HG03045 (cell line): ENCODE measurements at regions not wholly inside any gene's neighbourhood (a gene's known extent, or its start where the extent isn't known, plus 50 kb on each side); places are given as distances from the start of the nearest gene placed in this dataset.

ENCODE experiments used
- ATAC-seq: cut with Tn5 transposase; IDR thresholded peaks from one replicate; pipeline ENCODE4 v1.9.1; 2021; ENCODE audit warnings: mild to moderate bottlenecking, moderate library complexity; ENCODE audit not compliant: unreplicated experiment

- no peak for ATAC-seq
Measured at GRCh38 chr15:66941791-66942190, 123.6 kb upstream of the SMAD3 start.

DNA sequence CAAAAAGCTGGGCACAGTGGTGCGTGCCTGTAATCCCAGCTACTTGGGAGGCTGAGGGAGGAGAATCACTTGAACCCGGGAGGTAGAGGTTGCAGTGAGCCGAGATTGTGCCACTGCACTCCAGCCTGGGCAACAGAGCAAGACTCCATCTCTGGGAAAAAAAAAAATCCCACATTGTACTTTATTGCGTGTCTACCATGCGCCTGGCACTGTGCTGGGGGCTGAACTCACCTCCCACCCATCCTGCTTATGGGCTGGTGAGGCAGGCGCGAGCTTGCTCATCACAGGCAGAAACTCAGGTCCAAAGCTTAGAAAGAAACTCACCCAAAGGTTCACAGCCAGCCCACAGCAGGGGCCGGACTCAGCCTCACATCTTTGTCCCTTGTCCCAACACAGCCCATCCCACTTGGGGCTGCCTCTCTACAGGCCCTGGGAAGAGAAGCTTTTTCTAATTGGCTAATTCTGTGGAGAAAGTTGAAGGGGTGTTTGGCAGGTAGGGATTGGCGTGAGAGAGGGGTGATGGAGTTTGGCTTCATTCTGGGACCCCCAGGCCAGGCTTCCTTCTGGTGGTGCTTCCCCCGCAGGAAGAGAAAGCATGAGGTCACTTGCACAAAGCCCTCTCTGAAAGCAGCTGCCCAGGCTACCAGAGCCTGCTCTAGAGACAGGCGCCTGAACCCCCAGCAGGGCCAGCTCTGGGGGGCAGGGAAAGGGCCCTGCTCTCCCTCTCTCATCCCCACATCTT is 122.6 kb upstream of the SMAD3 start:
- ATAC-seq, result no peak

GRCh38 chr15:66943456-66944095 is 121.8 kb upstream of the SMAD3 start:
- ATAC-seq, result no peak

DNA sequence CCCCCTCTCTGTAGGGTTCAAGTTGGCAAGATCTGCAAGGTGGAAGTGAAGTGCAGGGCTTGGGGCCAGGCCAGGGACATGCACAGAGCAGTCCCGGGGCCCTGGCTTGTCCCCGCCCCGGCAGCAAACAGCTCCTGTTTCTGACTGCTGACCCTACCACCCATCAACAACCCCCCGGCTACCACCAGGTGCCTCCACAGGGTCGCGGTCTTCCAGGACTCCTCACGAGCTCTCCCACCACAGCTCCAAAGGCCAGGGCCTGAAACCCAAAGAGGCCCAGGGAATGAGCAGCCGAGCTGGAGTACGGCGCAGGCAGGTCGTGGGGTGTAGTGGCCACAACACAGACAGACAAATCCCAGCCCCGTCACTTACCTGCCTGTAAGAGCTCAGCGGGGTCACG is 121.3 kb upstream of the SMAD3 start:
- ATAC-seq, result no peak

- no peak for ATAC-seq
Measured at GRCh38 chr15:66945286-66945685, 120.1 kb upstream of the SMAD3 start.

DNA sequence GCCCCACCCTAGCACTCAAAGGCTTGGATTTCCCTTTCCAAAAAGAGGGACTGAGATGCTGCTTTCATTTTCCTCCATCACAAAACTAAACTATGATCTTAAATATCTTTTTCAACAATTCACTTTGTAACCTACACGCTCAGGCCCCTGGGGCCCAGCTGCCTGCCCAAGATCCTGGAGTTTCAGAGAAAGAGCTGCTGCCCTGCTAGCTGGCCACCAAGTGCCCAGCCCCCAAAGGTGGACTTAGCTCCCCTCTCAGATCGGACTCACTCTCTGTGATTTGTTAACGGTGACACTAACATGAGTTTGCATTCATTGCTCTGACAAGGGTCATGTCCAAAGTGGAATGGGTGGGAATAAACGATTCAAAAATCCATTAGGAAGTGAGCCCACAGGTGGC is 119.6 kb upstream of the SMAD3 start:
- ATAC-seq, result no peak

GRCh38 chr15:66946578-66947164 is 118.7 kb upstream of the SMAD3 start:
- no peak for ATAC-seq

GRCh38 chr15:66947471-66947870 is 117.9 kb upstream of the SMAD3 start:
- ATAC-seq, result no peak

- ATAC-seq, result no peak
Measured at GRCh38 chr15:66948294-66948693, 117.1 kb upstream of the SMAD3 start.

GRCh38 chr15:66950114-66950513 is 115.3 kb upstream of the SMAD3 start:
- ATAC-seq, result no peak

GRCh38 chr15:66951531-66952320 is 113.7 kb upstream of the SMAD3 start:
- ATAC-seq, result no peak

DNA sequence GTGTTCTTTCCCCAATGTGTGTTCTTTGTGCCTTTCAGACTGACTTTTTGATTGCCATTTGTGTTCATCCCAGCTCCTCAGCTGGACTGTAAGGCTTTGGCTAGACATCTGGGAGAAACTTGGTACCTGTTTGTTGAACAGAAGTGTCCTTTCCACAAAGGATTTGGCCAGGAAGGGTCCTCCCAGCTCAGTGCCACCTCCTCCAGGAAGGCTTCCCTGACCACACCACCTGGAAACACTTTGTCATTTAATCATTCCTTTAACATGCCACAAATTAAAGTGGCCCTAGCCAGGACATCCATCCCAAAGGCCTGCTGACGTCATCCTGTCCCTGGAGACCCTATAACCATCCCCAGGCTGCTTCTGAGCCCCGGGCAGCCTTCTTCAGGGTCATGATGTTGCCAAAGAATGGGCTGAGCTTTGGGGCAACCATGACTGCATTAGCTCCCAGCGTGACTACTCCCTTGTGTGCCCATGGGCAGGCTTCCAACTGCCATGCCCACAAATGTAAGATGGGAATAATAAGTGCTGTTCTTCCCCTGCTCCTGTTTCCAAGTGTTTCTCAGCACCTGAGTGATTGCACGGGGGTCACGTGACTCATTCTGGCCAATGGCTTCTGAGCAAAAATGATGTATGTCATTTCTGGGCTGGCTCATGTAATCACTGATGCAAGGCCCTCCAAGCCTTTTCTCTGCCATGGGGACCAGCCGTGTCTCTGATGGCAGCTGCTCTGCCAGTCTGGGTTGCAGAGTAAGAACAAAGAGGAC is 112.5 kb upstream of the SMAD3 start:
- no peak for ATAC-seq

GRCh38 chr15:66953523-66954229 is 111.7 kb upstream of the SMAD3 start:
- no peak for ATAC-seq

- ATAC-seq, result no peak
Measured at GRCh38 chr15:66954601-66955000, 110.8 kb upstream of the SMAD3 start.

GRCh38 chr15:66955001-66955516 is 110.3 kb upstream of the SMAD3 start:
- ATAC-seq, result no peak

DNA sequence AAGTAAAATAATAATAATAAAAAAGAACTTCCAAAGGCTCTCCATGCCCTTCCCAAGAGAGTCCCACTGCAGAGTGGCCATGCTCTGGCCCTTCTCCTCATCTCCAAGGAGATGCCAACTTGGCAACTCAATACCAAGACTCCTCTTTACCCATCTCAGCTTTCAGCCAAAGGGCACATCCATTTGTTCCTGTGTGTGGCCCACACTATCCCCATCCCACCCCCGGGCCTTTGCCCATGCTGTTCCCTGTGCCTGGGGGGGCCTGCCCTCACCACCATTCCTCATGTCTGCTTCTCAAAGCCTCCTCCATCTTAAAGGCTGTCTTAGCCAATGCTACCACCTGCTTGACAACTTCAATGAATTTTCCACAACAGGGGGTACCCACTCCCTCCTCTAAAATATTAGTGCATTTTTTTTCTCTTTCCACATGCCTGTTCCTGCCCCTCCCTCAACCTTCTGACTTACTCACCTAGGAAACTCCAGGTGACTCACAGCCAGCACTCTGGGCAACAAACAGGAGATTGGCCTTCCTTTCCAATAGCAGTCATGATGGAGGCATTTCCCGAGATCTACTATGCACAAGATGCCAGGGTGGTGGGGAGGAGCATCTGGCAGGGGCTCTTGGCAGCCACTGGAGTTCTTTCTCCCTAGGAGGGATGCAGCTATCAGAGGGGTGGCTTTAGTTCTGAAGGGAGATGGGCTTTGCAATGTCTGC is 109.4 kb upstream of the SMAD3 start:
- no peak for ATAC-seq

DNA sequence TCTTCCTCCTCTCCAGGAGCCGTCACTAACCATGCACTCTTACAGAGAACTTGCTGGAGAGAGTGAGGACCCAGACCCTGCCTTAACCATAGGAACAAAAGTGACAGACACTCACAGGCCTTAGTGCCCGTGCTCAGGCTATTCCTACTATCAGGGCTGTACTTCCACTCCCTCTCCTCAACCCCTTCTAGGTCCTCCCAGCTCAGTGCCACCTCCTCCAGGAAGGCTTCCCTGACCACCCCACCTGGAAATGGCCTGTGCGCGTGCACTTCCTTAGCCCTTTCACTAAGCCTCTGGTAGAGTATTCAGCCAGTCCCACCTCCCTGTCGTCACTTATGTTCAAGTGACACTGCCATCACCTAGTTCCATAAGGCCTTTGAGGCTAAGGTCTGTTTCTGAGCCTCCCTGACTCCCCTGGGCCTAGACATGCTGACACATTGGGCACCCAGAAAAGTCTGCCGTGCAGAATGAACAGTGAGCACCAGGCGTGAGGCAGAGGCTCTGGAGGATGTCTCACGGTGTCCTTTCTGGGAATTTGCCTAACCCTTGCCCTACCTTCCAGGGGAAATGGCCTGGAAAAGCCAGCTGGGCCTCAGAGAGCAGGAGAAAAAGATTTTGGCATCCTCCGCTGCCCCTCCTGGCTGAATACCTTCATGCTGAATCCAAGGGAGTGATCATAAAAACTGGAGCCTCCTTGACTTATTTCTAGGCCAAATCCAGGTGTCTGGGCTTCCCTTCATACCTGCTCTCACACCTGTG is 108.6 kb upstream of the SMAD3 start:
- no peak for ATAC-seq

GRCh38 chr15:66957431-66957720 is 108.0 kb upstream of the SMAD3 start:
- no peak for ATAC-seq

GRCh38 chr15:66959066-66959465 is 106.3 kb upstream of the SMAD3 start:
- no peak for ATAC-seq
